WTC11 (cell line): ENCODE measurements at regions not wholly inside any gene's neighbourhood (a gene's known extent, or its start where the extent isn't known, plus 50 kb on each side); places are given as distances from the start of the nearest gene placed in this dataset.
"Not testable (repeated sequence)": the region's sequence is repeated elsewhere in the genome, so short reads cannot be mapped to it uniquely, and the experiment has no call there.

Source experiments
- ATAC-seq: fragments of 200-7000 bp; cut with Tn5 transposase; 2 replicates; pipeline ENCODE4 v1.10.0; 2021; ENCODE audit warnings: mild to moderate bottlenecking, moderate library complexity
- CTCF ChIA-PET: fragments of 300-600 bp; sonication (Branson Sonifier 250); formaldehyde crosslinking; loops from one replicate; lab custom pipeline; 2021; ENCODE audit warnings: antibody characterized with exemption; lab: Charles Lee
- POLR2A ChIA-PET: fragments of 350-600 bp; sonication (Branson Sonifier 250); formaldehyde crosslinking; loops from one replicate; lab custom pipeline; 2021; ENCODE audit warnings: antibody characterized with exemption; lab: Charles Lee
- DNase-seq: peaks from one replicate; pipeline ENCODE4 v3.0.0; 2021; ENCODE audit warnings: low spot score
- H3K27ac Mint-ChIP-seq: 2 replicates; pipeline ENCODE4 v1.8.0; 2021; ENCODE audit warnings: mixed read lengths
- H3K27me3 Mint-ChIP-seq: 2 replicates; pipeline ENCODE4 v1.8.0; 2021; ENCODE audit warnings: low read depth, mild to moderate bottlenecking, moderate library complexity, mixed read lengths
- H3K36me3 Mint-ChIP-seq: 2 replicates; pipeline ENCODE4 v1.8.0; 2021; ENCODE audit warnings: mixed read lengths
- H3K4me1 Mint-ChIP-seq: 2 replicates; pipeline ENCODE4 v1.8.0; 2022; ENCODE audit warnings: mixed read lengths
- H3K4me3 Mint-ChIP-seq: 2 replicates; pipeline ENCODE4 v1.8.0; 2021; ENCODE audit warnings: mild to moderate bottlenecking, moderate library complexity, mixed read lengths
- H3K9me3 Mint-ChIP-seq: 2 replicates; pipeline ENCODE4 v1.8.0; 2021; ENCODE audit warnings: mixed read lengths
- CBFB ChIP-seq: sonication (generic); formaldehyde crosslinking; IDR thresholded peaks from 2 replicates; pipeline ENCODE4 v1.8.1; 2022; ENCODE audit warnings: mild to moderate bottlenecking, low read depth, missing genetic modification reagents
- FOXP1 ChIP-seq: sonication (generic); formaldehyde crosslinking; IDR thresholded peaks from 2 replicates; pipeline ENCODE4 v1.8.0; 2022; ENCODE audit warnings: missing genetic modification reagents, mild to moderate bottlenecking, moderate library complexity, borderline replicate concordance
- GABPB1 ChIP-seq: sonication (generic); formaldehyde crosslinking; IDR thresholded peaks from 2 replicates; pipeline ENCODE4 v1.8.1; 2023; ENCODE audit warnings: mild to moderate bottlenecking, missing genetic modification reagents
- GTF2I ChIP-seq: fragments of 250-450 bp; sonication (Bioruptor Pico); conservative IDR thresholded peaks from 2 replicates; pipeline ENCODE4 v1.4.0; 2021; ENCODE audit warnings: mild to moderate bottlenecking
- NFYB ChIP-seq: sonication (generic); formaldehyde crosslinking; conservative IDR thresholded peaks from 2 replicates; pipeline ENCODE4 v1.8.0; 2022; ENCODE audit warnings: low read depth, missing genetic modification reagents
- NR1H2 ChIP-seq: sonication (generic); formaldehyde crosslinking; IDR thresholded peaks from 2 replicates; pipeline ENCODE4 v1.9.0; 2021; ENCODE audit warnings: mild to moderate bottlenecking, moderate library complexity, missing genetic modification reagents
- TEAD1 ChIP-seq: sonication (generic); formaldehyde crosslinking; IDR thresholded peaks from 2 replicates; pipeline ENCODE4 v1.8.0; 2022; ENCODE audit warnings: mild to moderate bottlenecking, missing genetic modification reagents
- ZNF416 ChIP-seq: fragments of 250-450 bp; sonication (Bioruptor Pico); IDR thresholded peaks from 2 replicates; pipeline ENCODE4 v1.9.0; 2021; ENCODE audit warnings: mild to moderate bottlenecking, inconsistent platforms
- ZSCAN18 ChIP-seq: fragments of 250-450 bp; sonication (Bioruptor Pico); IDR thresholded peaks from 2 replicates; pipeline ENCODE4 v2.1.2; 2022; ENCODE audit warnings: mild to moderate bottlenecking, moderate library complexity
- TF ChIP-seq, protein P1 (sequence below): sonication (generic); formaldehyde crosslinking; IDR thresholded peaks from 2 replicates; pipeline ENCODE4 v1.8.1; 2022; ENCODE audit warnings: low read depth, mild to moderate bottlenecking, moderate library complexity, missing genetic modification reagents, borderline replicate concordance
- TF ChIP-seq, protein P2 (sequence below): sonication (generic); formaldehyde crosslinking; IDR thresholded peaks from 2 replicates; pipeline ENCODE4 v1.8.1; 2023; ENCODE audit warnings: mild to moderate bottlenecking, missing genetic modification reagents, moderate library complexity
- TF ChIP-seq, protein P3 (sequence below): fragments of 250-450 bp; sonication (Bioruptor Pico); conservative IDR thresholded peaks from 2 replicates; pipeline ENCODE4 v1.9.0; 2021; ENCODE audit warnings: mild to moderate bottlenecking
- TF ChIP-seq, protein P4 (sequence below): sonication (generic); formaldehyde crosslinking; IDR thresholded peaks from 2 replicates; pipeline ENCODE4 v1.8.0; 2022; ENCODE audit warnings: mild to moderate bottlenecking, missing genetic modification reagents
- TF ChIP-seq, protein P5 (sequence below): fragments of 250-450 bp; sonication (Bioruptor Pico); IDR thresholded peaks from 2 replicates; pipeline ENCODE4 v1.8.0; 2021; ENCODE audit warnings: mild to moderate bottlenecking
- TF ChIP-seq, protein P6 (sequence below): sonication (generic); formaldehyde crosslinking; IDR thresholded peaks from 2 replicates; pipeline ENCODE4 v1.8.1; 2022; ENCODE audit warnings: missing genetic modification reagents, borderline replicate concordance

DNA sequence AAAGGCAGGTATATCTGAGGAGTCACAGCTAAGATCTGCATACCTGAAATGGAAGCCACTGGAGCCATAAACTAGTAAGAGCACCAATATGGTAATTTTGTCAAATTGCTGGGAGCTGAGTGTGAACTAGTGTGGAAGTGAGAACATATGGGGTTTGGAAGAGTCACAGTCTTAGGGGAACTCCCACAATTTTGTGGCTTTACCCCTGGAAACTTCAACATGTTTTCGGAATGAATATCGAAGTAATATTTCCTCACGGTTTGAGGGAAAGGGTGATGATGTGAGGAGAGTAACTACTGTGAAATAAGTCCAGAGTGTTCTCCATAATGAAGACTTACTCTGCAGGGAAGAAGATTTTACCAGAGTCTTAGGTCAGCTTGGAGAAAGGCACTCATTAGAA, 565.9 kb downstream of the RIT2 start:
- ATAC-seq (no peak), DNase-seq (no peak)
- ChIA-PET CTCF (no interaction called here), POLR2A (no interaction called here)
- H3K4me1 Mint-ChIP-seq = peaks cover 35% of the 10 kb centered on the region
- H3K27ac Mint-ChIP-seq = no peak overlapping the region
- H3K36me3 Mint-ChIP-seq = peaks cover 19% of the 10 kb centered on the region
- H3K4me3 Mint-ChIP-seq = no peak overlapping the region
- TF ChIP-seq TEAD1 (CRISPR knock-in tag) = no peak
- TF ChIP-seq, protein P1, sequence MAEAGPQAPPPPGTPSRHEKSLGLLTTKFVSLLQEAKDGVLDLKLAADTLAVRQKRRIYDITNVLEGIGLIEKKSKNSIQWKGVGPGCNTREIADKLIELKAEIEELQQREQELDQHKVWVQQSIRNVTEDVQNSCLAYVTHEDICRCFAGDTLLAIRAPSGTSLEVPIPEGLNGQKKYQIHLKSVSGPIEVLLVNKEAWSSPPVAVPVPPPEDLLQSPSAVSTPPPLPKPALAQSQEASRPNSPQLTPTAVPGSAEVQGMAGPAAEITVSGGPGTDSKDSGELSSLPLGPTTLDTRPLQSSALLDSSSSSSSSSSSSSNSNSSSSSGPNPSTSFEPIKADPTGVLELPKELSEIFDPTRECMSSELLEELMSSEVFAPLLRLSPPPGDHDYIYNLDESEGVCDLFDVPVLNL (CRISPR knock-in tag) = no peak
- TF ChIP-seq GTF2I (CRISPR knock-in tag) = no peak
- TF ChIP-seq CBFB = no peak
- TF ChIP-seq NR1H2 (CRISPR knock-in tag) = no peak
- H3K9me3 Mint-ChIP-seq = peaks cover 24% of the 10 kb centered on the region
- no peaks in the 10 kb centered on the region; the same call in 1 of the 2 replicates for H3K27me3 Mint-ChIP-seq

DNA sequence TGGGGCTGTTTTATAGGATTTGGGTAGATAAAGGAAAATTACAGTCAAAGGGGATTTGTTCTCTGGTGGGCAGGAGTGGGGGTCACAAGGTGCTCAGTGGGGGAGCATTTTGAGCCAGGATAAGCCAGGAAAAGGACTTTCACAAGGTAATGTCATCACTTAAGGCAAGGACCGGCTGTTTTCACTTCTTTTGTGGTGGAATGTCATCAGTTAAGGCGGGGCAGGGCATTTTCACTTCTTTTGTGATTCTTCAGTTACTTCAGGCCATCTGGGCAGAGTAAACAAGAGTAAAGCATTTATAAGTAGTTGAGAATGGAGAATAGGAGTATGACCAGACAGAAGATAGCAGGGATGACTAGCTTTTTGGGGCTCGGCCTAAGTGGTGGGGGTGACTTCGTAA, 562.9 kb downstream of the RIT2 start:
- H3K27me3 Mint-ChIP-seq, DNase-seq, H3K27ac Mint-ChIP-seq, POLR2A ChIA-PET, ATAC-seq, H3K4me3 Mint-ChIP-seq: not testable (repeated sequence)
- H3K9me3 Mint-ChIP-seq = peaks cover 39% of the 10 kb centered on the region
- CTCF ChIA-PET = interaction anchor here (1.3 kb wide), 1 partner anchor 44 kb away, joined by 3 read pairs; no protein-coding TSS in a partner anchor
- H3K4me1 Mint-ChIP-seq = peaks cover 21% of the 10 kb centered on the region
- H3K36me3 Mint-ChIP-seq = peaks cover 27% of the 10 kb centered on the region

- TF ChIP-seq NFYB (CRISPR knock-in tag) (no peak), ZSCAN18 (CRISPR knock-in tag) (no peak), FOXP1 (CRISPR knock-in tag) (no peak)
- TF ChIP-seq, all 79 proteins: peak for 0
- ATAC-seq (no peak), DNase-seq (no peak)
Measured at GRCh38 chr18:42559069-42559690, 556.3 kb downstream of the RIT2 start.

DNA sequence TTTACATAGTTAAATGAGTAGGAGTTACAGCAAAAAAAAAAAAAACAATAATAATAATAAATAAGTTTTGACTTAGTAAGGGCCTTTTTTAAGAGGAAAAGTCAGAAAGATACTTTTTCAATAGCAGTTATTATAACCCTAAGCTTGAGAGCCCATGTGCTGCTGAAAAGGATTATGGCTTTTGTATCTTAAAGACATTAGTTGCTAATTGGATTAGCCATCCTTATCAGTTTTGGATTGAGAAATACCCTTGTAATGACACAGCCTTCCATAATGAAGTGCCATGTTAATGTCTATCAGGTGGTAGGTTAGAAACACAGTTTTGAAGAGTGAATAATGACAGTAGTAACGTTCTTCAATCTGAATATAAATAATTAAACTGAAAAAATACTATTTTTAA, 554.0 kb downstream of the RIT2 start:
- POLR2A ChIA-PET = no interaction called here
- ATAC-seq (no peak), DNase-seq (no peak)
- no peak overlapping the region for H3K4me3 Mint-ChIP-seq
- CTCF ChIA-PET = no interaction called here
- no peaks in the 10 kb centered on the region for H3K4me1 Mint-ChIP-seq
- H3K36me3 Mint-ChIP-seq = peaks cover 15% of the 10 kb centered on the region
- TF ChIP-seq, protein P2, sequence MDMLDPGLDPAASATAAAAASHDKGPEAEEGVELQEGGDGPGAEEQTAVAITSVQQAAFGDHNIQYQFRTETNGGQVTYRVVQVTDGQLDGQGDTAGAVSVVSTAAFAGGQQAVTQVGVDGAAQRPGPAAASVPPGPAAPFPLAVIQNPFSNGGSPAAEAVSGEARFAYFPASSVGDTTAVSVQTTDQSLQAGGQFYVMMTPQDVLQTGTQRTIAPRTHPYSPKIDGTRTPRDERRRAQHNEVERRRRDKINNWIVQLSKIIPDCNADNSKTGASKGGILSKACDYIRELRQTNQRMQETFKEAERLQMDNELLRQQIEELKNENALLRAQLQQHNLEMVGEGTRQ (CRISPR knock-in tag) = no peak
- no peak overlapping the region for H3K27ac Mint-ChIP-seq
- H3K27me3 Mint-ChIP-seq = peaks cover 3% of the 10 kb centered on the region; the same call in 1 of the 2 replicates
- H3K9me3 Mint-ChIP-seq = peaks cover 14% of the 10 kb centered on the region

More at GRCh38 chr18:42559069-42559690, 556.3 kb downstream of the RIT2 start:
- ChIA-PET CTCF (no interaction called here), POLR2A (no interaction called here)
- peaks cover 29% of the 10 kb centered on the region for H3K9me3 Mint-ChIP-seq
- H3K27me3 Mint-ChIP-seq = peaks cover 3% of the 10 kb centered on the region; the same call in 1 of the 2 replicates
- H3K4me1 Mint-ChIP-seq = no peaks in the 10 kb centered on the region
- no peak overlapping the region for H3K27ac Mint-ChIP-seq
- no peak overlapping the region for H3K4me3 Mint-ChIP-seq
- peaks cover 20% of the 10 kb centered on the region for H3K36me3 Mint-ChIP-seq

- Mint-ChIP-seq H3K36me3 (no peaks in the 10 kb centered on the region), H3K4me3 (no peak overlapping the region), H3K4me1 (no peaks in the 10 kb centered on the region), H3K27me3 (no peaks in the 10 kb centered on the region), H3K27ac (no peak overlapping the region), H3K9me3 (no peaks in the 10 kb centered on the region)
- ATAC-seq (no peak), DNase-seq (no peak)
- CTCF ChIA-PET = no interaction called here
- POLR2A ChIA-PET = no interaction called here
- TF ChIP-seq, protein P3, sequence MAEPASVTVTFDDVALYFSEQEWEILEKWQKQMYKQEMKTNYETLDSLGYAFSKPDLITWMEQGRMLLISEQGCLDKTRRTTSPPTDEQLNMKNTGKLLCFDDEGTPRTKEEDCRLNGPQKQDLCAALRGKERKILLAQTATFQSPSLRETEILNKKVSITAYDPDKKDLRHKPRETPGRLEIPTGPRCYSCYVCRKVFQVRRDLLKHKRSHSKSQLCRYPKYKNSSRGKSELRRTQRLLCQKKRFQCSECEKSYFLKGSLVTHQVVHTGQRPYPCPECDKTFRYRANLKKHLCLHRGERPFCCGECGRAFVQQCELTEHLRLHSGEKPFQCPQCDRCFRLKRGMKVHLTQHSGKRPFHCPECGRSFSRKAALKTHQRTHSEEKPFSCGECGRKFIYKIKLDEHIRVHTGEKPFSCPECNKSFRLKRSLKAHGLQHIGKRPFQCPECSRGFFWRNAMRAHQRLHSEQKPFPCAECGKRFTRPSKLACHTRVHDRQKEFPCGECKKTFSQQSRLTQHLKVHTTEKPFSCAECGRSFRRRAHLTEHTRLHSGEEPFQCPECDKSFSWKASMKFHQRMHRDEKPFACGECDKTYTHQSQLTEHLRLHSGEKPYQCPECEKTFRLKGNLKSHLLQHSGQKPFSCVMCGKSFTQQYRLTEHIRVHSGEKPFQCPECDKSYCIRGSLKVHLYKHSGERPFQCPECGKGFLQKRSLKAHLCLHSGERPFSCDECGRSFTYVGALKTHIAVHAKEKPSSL (CRISPR knock-in tag) = no peak
- TF ChIP-seq GABPB1 (CRISPR knock-in tag) (no peak), ZNF416 (CRISPR knock-in tag) (no peak), NR1H2 (CRISPR knock-in tag) (no peak)
- TF ChIP-seq, protein P4, sequence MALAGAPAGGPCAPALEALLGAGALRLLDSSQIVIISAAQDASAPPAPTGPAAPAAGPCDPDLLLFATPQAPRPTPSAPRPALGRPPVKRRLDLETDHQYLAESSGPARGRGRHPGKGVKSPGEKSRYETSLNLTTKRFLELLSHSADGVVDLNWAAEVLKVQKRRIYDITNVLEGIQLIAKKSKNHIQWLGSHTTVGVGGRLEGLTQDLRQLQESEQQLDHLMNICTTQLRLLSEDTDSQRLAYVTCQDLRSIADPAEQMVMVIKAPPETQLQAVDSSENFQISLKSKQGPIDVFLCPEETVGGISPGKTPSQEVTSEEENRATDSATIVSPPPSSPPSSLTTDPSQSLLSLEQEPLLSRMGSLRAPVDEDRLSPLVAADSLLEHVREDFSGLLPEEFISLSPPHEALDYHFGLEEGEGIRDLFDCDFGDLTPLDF (CRISPR knock-in tag) = no peak
- TF ChIP-seq, protein P5, sequence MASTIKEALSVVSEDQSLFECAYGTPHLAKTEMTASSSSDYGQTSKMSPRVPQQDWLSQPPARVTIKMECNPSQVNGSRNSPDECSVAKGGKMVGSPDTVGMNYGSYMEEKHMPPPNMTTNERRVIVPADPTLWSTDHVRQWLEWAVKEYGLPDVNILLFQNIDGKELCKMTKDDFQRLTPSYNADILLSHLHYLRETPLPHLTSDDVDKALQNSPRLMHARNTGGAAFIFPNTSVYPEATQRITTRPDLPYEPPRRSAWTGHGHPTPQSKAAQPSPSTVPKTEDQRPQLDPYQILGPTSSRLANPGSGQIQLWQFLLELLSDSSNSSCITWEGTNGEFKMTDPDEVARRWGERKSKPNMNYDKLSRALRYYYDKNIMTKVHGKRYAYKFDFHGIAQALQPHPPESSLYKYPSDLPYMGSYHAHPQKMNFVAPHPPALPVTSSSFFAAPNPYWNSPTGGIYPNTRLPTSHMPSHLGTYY (CRISPR knock-in tag) = no peak
- TF ChIP-seq, protein P6, sequence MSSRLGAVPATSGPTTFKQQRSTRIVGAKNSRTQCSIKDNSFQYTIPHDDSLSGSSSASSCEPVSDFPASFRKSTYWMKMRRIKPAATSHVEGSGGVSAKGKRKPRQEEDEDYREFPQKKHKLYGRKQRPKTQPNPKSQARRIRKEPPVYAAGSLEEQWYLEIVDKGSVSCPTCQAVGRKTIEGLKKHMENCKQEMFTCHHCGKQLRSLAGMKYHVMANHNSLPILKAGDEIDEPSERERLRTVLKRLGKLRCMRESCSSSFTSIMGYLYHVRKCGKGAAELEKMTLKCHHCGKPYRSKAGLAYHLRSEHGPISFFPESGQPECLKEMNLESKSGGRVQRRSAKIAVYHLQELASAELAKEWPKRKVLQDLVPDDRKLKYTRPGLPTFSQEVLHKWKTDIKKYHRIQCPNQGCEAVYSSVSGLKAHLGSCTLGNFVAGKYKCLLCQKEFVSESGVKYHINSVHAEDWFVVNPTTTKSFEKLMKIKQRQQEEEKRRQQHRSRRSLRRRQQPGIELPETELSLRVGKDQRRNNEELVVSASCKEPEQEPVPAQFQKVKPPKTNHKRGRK (CRISPR knock-in tag) = no peak
Measured at GRCh38 chr18:42563995-42564394, 551.5 kb downstream of the RIT2 start.
